Natural killer cell treated with Interleukin-12 subunit alpha and Interleukin-12 subunit beta and Interleukin-15 and Interleukin-18, amount 100 ng/mL, for 72 hours (primary cell): ENCODE measurements at regions not wholly inside any gene's neighbourhood (a gene's known extent, or its start where the extent isn't known, plus 50 kb on each side); places are given as distances from the start of the nearest gene placed in this dataset.

ENCODE experiments used
- ATAC-seq, 2 donors: fragments of 150-1000 bp; cut with Tn5 transposase in 1 of 2; sonication (Bioruptor Pico), chemical (Tn5 transposase) in 1 of 2; 2 replicates each; pipeline ENCODE4 v1.10.0; 2021
- DNase-seq: peaks from one replicate; pipeline ENCODE4 v3.0.0; 2022; ENCODE audit warnings: low spot score
- H3K27ac Mint-ChIP-seq, 2 donors: 1 replicate in 1 of 2; 2 replicates in 1 of 2; pipeline ENCODE4 v1.8.0; 2022; ENCODE audit warnings: mixed read lengths in 2 of 2, mild to moderate bottlenecking in 1 of 2, moderate library complexity in 1 of 2
- H3K27me3 Mint-ChIP-seq, 2 donors: 1 replicate in 1 of 2; 2 replicates in 1 of 2; pipeline ENCODE4 v1.8.0; 2022; ENCODE audit warnings: mixed read lengths in 2 of 2
- H3K36me3 Mint-ChIP-seq: one replicate; pipeline ENCODE4 v1.8.0; 2022; ENCODE audit warnings: mixed read lengths
- H3K4me1 Mint-ChIP-seq, 2 donors: 1 replicate in 1 of 2; 2 replicates in 1 of 2; pipeline ENCODE4 v1.8.0; 2022; ENCODE audit warnings: low read depth in 2 of 2, mixed read lengths in 2 of 2, mild to moderate bottlenecking in 1 of 2
- H3K4me3 Mint-ChIP-seq: one replicate; pipeline ENCODE4 v1.8.0; 2022; ENCODE audit warnings: mixed read lengths
- H3K9me3 Mint-ChIP-seq: 2 replicates; pipeline ENCODE4 v1.8.0; 2022; ENCODE audit warnings: mixed read lengths

GRCh38 chr16:65487231-65487630 lies 365.4 kb upstream of the CDH11 start:
- no peaks in the 10 kb centered on the region for H3K9me3 Mint-ChIP-seq
- DNase-seq, result no peak

GRCh38 chr16:65481956-65482355 lies 360.1 kb upstream of the CDH11 start:
- no peak overlapping the region for H3K27ac Mint-ChIP-seq
- ATAC-seq (no peak), DNase-seq (no peak)
- H3K9me3 Mint-ChIP-seq, result peaks cover 3% of the 10 kb centered on the region
- no peak overlapping the region for H3K4me3 Mint-ChIP-seq
- H3K27me3 Mint-ChIP-seq, result no peaks in the 10 kb centered on the region
- H3K4me1 Mint-ChIP-seq, result no peaks in the 10 kb centered on the region
- H3K36me3 Mint-ChIP-seq, result no peaks in the 10 kb centered on the region

More at GRCh38 chr16:65487231-65487630, 365.4 kb upstream of the CDH11 start:
- Mint-ChIP-seq H3K36me3 (no peaks in the 10 kb centered on the region), H3K4me1 (no peaks in the 10 kb centered on the region), H3K4me3 (no peak overlapping the region), H3K27me3 (peaks cover 0 to 2% of the 10 kb centered on the region in 2 donors), H3K27ac (no peak overlapping the region)
- no peak for ATAC-seq

- Mint-ChIP-seq H3K36me3 (no peaks in the 10 kb centered on the region), H3K4me3 (no peak overlapping the region), H3K4me1 (no peaks in the 10 kb centered on the region), H3K27ac (no peak overlapping the region), H3K9me3 (peaks cover 7% of the 10 kb centered on the region), H3K27me3 (no peaks in the 10 kb centered on the region)
- no peak for DNase-seq
- no peak for ATAC-seq
Observed at GRCh38 chr16:65480281-65481091, 358.6 kb upstream of the CDH11 start.

DNA sequence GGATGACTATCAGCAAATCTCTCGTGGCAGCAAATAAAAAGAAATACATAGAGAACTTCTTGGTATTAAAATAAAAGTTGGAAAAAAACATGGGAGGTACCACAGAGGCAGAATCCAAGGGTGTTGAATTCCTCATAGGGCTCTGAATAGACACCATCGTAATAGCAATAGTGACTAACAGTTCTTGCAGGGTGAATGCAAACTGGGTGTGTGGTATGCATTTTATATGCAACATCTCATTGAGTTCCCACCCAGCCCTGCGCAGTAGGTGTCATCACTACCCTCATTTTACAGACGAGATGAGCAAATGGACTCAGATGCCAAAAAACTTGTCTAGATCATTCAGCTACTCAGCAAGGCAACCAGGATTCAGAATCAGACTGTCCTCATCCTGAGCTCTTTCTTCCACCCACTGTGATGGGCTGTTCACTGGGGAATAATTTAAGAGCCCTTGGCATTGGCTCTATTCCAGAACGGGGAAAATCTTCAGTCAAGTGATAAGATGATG lies 354.6 kb upstream of the CDH11 start:
- H3K27ac Mint-ChIP-seq, result no peak overlapping the region
- peaks cover 7% of the 10 kb centered on the region for H3K9me3 Mint-ChIP-seq
- DNase-seq (no peak), ATAC-seq (no peak)
- no peaks in the 10 kb centered on the region for H3K27me3 Mint-ChIP-seq
- H3K4me1 Mint-ChIP-seq, result no peaks in the 10 kb centered on the region
- H3K36me3 Mint-ChIP-seq, result no peaks in the 10 kb centered on the region
- no peak overlapping the region for H3K4me3 Mint-ChIP-seq

GRCh38 chr16:65473699-65474098 lies 351.8 kb upstream of the CDH11 start:
- no peaks in the 10 kb centered on the region for H3K4me1 Mint-ChIP-seq
- peaks cover 7% of the 10 kb centered on the region for H3K9me3 Mint-ChIP-seq
- no peak overlapping the region for H3K27ac Mint-ChIP-seq
- ATAC-seq (no peak), DNase-seq (no peak)
- no peak overlapping the region for H3K4me3 Mint-ChIP-seq
- no peaks in the 10 kb centered on the region for H3K36me3 Mint-ChIP-seq
- H3K27me3 Mint-ChIP-seq, result no peaks in the 10 kb centered on the region

DNA sequence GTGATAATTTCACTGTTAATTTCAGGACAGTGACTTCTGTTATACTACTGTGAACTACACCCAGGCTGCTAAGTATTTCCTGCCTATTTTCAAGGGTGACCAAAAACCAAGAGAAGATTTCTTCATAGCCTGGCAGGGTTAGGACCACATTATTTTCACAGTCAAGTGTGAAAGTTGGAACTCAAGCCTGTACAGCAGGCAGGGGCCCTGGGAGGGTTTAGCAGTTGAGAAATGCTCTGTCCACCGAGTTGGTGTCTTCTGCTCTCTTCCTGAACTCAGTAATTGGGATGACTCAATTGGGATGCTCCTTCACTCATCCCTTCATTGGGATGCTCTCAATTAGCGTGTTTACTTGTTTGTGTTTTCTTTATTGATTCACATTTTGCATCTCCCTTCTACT lies 347.3 kb upstream of the CDH11 start:
- DNase-seq (no peak), ATAC-seq (no peak)
- Mint-ChIP-seq H3K36me3 (no peaks in the 10 kb centered on the region), H3K27ac (no peak overlapping the region), H3K4me1 (no peaks in the 10 kb centered on the region), H3K9me3 (peaks cover 2% of the 10 kb centered on the region), H3K4me3 (no peak overlapping the region), H3K27me3 (no peaks in the 10 kb centered on the region)

GRCh38 chr16:65468133-65468532 lies 346.3 kb upstream of the CDH11 start:
- H3K4me1 Mint-ChIP-seq, result no peaks in the 10 kb centered on the region
- peaks cover 2% of the 10 kb centered on the region for H3K9me3 Mint-ChIP-seq
- DNase-seq (no peak), ATAC-seq (no peak)
- no peak overlapping the region for H3K4me3 Mint-ChIP-seq
- H3K27ac Mint-ChIP-seq, result no peak overlapping the region
- H3K36me3 Mint-ChIP-seq, result no peaks in the 10 kb centered on the region
- H3K27me3 Mint-ChIP-seq, result no peaks in the 10 kb centered on the region

- Mint-ChIP-seq H3K27ac (no peak overlapping the region), H3K27me3 (peaks cover 0 to 3% of the 10 kb centered on the region in 2 donors), H3K4me3 (no peak overlapping the region), H3K36me3 (no peaks in the 10 kb centered on the region), H3K4me1 (no peaks in the 10 kb centered on the region), H3K9me3 (peaks cover 9% of the 10 kb centered on the region)
- DNase-seq (no peak), ATAC-seq (peak in 1 of 2 donors; percentile 17)
Observed at GRCh38 chr16:65463652-65464260, 341.9 kb upstream of the CDH11 start.

DNA sequence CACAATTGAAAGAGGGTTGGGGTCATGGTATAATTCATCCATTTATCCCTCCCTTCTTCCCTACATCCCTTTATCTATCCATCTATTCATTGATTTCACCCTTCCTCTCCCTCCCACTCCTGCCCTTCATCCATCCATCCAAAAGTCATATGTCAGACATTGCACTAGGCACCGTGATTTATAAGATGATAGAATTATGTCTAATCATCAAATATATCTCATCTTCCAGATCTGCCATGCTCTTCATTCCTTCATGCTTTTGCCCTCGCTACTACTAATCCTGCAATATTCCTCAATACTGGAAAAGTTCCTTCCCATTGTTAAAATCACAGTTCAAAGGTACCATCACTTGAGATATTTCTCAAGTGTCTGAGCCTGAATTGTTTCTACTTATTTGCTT lies 335.2 kb upstream of the CDH11 start:
- Mint-ChIP-seq H3K27me3 (peaks cover 0 to 3% of the 10 kb centered on the region in 2 donors), H3K27ac (no peak overlapping the region), H3K9me3 (peaks cover 13% of the 10 kb centered on the region), H3K4me1 (no peaks in the 10 kb centered on the region), H3K4me3 (no peak overlapping the region), H3K36me3 (no peaks in the 10 kb centered on the region)
- DNase-seq (no peak), ATAC-seq (no peak)

DNA sequence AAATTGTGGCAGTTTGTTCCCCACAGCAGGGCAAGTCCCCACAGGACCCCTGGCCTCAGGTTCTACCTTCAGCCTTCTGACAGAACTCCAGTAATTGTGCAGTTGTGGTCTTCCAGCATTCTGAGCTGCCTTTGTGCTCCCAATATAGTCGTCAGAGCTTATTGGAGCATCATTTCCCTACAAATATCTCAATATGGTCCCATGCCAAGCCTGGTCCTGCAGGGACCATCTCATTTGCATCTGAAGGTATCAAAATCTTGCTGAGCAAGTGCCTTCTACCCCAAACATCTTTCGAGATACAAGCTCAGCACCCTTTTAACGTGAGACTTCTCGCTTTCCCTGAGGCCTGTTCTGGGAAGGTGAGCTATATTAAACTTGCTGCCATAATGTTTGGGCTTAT lies 333.9 kb upstream of the CDH11 start:
- peaks cover 0 to 3% of the 10 kb centered on the region in 2 donors for H3K27me3 Mint-ChIP-seq
- H3K27ac Mint-ChIP-seq, result no peak overlapping the region
- H3K36me3 Mint-ChIP-seq, result no peaks in the 10 kb centered on the region
- H3K4me3 Mint-ChIP-seq, result no peak overlapping the region
- peaks cover 10% of the 10 kb centered on the region for H3K9me3 Mint-ChIP-seq
- DNase-seq, result no peak
- ATAC-seq, result no peak
- H3K4me1 Mint-ChIP-seq, result no peaks in the 10 kb centered on the region

GRCh38 chr16:65453646-65454045 lies 331.8 kb upstream of the CDH11 start:
- Mint-ChIP-seq H3K27ac (no peak overlapping the region), H3K36me3 (no peaks in the 10 kb centered on the region), H3K4me3 (no peak overlapping the region), H3K4me1 (no peaks in the 10 kb centered on the region), H3K27me3 (no peaks in the 10 kb centered on the region), H3K9me3 (peaks cover 13% of the 10 kb centered on the region)
- ATAC-seq (no peak), DNase-seq (no peak)

DNA sequence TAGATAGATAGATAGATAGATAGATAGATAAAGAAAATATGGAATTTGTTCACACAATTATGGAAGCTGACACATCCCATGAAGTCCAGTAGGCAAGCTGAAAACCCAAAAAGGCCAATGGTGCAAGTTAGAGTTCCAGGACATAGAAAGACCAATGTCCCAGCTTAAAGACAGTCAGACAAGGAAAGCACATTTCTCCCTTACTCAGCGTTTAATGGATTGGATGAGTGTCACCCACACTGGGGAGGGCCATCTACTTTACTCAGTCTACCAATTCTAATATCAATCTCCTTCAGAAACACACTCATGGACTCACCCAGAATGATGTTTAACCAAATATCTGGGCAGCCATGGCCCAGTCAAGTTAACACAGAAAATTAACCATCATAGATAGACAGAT lies 327.7 kb upstream of the CDH11 start:
- peaks cover 6% of the 10 kb centered on the region for H3K36me3 Mint-ChIP-seq

GRCh38 chr16:65446427-65446826 lies 324.6 kb upstream of the CDH11 start:
- peaks cover 6% of the 10 kb centered on the region for H3K36me3 Mint-ChIP-seq
- peaks cover 26% of the 10 kb centered on the region for H3K9me3 Mint-ChIP-seq
- no peaks in the 10 kb centered on the region for H3K27me3 Mint-ChIP-seq
- H3K4me1 Mint-ChIP-seq, result no peaks in the 10 kb centered on the region
- no peak overlapping the region for H3K27ac Mint-ChIP-seq
- no peak for DNase-seq
- H3K4me3 Mint-ChIP-seq, result no peak overlapping the region
- no peak for ATAC-seq

More for the DNA sequence above, 327.7 kb upstream of the CDH11 start:
- H3K27ac Mint-ChIP-seq, result no peak overlapping the region
- H3K9me3 Mint-ChIP-seq, result peaks cover 23% of the 10 kb centered on the region
- ATAC-seq, result no peak
- H3K27me3 Mint-ChIP-seq, result no peaks in the 10 kb centered on the region
- no peak for DNase-seq
- H3K4me3 Mint-ChIP-seq, result no peak overlapping the region
- no peaks in the 10 kb centered on the region for H3K4me1 Mint-ChIP-seq
